Neural crest cell (in vitro differentiated cells): ENCODE measurements at regions not wholly inside any gene's neighbourhood (a gene's known extent, or its start where the extent isn't known, plus 50 kb on each side); places are given as distances from the start of the nearest gene placed in this dataset.

Experiments used
- DNase-seq: peaks from one replicate; pipeline ENCODE4 v3.0.0; 2021; ENCODE audit warnings: low read depth, mixed read lengths, low spot score
- H3K27ac Mint-ChIP-seq: one replicate; pipeline ENCODE4 v1.8.0; 2021; ENCODE audit warnings: mild to moderate bottlenecking, mixed read lengths; ENCODE audit not compliant: unreplicated experiment
- H3K27me3 Mint-ChIP-seq: 2 replicates; pipeline ENCODE4 v1.8.0; 2021; ENCODE audit warnings: low read depth, mild to moderate bottlenecking, mixed read lengths
- H3K36me3 Mint-ChIP-seq: 2 replicates; pipeline ENCODE4 v1.8.0; 2021; ENCODE audit warnings: low read depth, mild to moderate bottlenecking, mixed read lengths
- H3K4me1 Mint-ChIP-seq: 2 replicates; pipeline ENCODE4 v1.8.0; 2021; ENCODE audit warnings: mixed read lengths
- H3K4me3 Mint-ChIP-seq: one replicate; pipeline ENCODE4 v1.8.0; 2021; ENCODE audit warnings: mild to moderate bottlenecking, mixed read lengths
- H3K9me3 Mint-ChIP-seq: 2 replicates; pipeline ENCODE4 v1.8.0; 2021; ENCODE audit warnings: mixed read lengths
- TF ChIP-seq, protein P1 (sequence below): fragments of 200-600 bp; sonication (generic); conservative IDR thresholded peaks from 2 replicates; pipeline ENCODE4 v1.5.0; 2021; ENCODE audit warnings: antibody characterized with exemption, mild to moderate bottlenecking

DNA sequence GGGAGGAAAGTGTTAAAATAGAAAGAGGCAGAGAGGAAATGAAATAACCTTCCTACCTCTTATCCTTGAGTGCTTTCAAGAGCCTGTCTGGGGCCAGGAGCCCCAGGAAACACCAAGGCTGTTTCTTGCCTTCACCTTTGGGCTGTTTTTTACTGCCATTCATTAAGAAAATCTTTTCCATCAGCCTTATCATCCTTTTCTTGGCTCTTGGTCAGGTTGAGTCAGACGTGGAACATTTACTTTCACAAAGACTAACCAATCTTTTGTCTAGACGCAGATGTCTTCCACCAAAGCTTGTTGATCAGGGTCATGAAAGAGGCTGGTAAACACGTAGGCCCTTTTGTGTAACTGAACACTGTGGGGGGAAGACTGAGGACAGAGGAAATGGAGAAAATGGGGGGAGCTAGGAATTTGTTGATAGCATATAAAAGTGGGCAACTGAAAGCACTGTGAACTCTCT is 151.0 kb upstream of the THBS1 start:
- Mint-ChIP-seq H3K27ac (peak overlapping the region; percentile 82), H3K36me3 (no peaks in the 10 kb centered on the region), H3K4me1 (peaks cover 22% of the 10 kb centered on the region), H3K9me3 (peaks cover 7% of the 10 kb centered on the region), H3K27me3 (no peaks in the 10 kb centered on the region), H3K4me3 (no peak overlapping the region)
- TF ChIP-seq, protein P1, sequence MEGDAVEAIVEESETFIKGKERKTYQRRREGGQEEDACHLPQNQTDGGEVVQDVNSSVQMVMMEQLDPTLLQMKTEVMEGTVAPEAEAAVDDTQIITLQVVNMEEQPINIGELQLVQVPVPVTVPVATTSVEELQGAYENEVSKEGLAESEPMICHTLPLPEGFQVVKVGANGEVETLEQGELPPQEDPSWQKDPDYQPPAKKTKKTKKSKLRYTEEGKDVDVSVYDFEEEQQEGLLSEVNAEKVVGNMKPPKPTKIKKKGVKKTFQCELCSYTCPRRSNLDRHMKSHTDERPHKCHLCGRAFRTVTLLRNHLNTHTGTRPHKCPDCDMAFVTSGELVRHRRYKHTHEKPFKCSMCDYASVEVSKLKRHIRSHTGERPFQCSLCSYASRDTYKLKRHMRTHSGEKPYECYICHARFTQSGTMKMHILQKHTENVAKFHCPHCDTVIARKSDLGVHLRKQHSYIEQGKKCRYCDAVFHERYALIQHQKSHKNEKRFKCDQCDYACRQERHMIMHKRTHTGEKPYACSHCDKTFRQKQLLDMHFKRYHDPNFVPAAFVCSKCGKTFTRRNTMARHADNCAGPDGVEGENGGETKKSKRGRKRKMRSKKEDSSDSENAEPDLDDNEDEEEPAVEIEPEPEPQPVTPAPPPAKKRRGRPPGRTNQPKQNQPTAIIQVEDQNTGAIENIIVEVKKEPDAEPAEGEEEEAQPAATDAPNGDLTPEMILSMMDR = no peak
- DNase-seq = no peak

DNA sequence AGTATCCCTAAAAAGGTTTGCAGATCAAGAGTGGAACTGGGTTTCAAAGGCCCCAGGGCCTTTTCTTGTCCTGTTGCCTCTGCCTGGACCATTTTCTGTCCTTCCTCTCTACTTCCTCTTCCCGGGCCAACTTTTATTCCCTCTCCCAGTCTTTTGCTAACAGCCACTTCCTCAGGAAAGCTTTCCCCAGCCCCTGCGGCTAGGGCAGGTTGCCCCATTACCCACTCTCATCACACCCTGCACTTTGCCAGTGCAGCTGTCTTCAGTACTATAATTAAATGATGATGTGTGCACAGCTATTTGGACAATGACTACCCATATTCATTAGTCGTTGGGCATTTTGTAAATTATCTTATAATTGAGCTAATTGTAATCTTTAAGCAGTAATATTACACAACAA is 150.5 kb upstream of the THBS1 start:
- H3K27me3 Mint-ChIP-seq = no peaks in the 10 kb centered on the region
- H3K9me3 Mint-ChIP-seq = peaks cover 7% of the 10 kb centered on the region
- no peaks in the 10 kb centered on the region for H3K36me3 Mint-ChIP-seq
- DNase-seq = no peak
- no peak overlapping the region for H3K4me3 Mint-ChIP-seq
- TF ChIP-seq, protein P1 = no peak
- H3K4me1 Mint-ChIP-seq = peaks cover 22% of the 10 kb centered on the region
- H3K27ac Mint-ChIP-seq = no peak overlapping the region

DNA sequence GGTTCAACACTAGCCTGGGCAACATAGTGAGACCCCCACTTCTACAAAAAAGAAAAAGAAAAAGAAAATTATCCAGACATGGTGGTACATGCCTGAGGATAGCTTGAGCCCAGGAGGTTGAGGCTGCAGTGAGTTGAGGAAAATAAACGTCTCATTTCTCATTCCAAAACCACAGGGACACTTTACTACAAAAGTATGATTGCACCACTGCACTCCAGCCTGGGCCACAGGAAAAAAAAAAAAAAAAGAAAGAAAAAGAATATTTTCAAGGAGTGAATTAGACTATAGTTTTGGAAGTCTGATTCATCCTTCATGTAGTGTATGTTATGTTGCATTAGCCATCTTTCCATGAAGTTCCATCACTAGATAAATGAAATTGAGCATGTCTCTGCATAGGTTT is 149.5 kb upstream of the THBS1 start:
- Mint-ChIP-seq H3K36me3 (no peaks in the 10 kb centered on the region), H3K4me3 (no peak overlapping the region), H3K27ac (no peak overlapping the region), H3K4me1 (peaks cover 22% of the 10 kb centered on the region), H3K27me3 (no peaks in the 10 kb centered on the region), H3K9me3 (peaks cover 7% of the 10 kb centered on the region)
- TF ChIP-seq, protein P1 = no peak
- no peak for DNase-seq

DNA sequence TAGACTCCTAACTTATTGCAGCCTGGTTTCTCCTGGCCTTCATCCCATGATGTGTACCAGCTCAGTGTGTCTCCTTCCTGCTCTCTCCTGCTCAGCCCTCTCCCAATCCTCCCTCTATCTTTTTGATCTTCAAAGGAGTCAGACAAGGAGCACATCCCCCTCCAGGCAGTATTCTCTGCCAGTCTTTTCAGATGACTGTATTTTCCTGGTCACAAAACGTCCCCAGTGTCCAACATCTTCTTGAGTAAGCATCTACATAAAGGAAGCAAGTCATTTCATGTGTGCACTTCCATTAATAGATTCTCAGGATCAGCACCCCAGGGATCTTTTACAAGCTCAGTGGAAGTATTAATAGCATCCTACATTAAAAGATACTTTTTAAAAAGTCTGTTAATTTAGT is 148.9 kb upstream of the THBS1 start:
- Mint-ChIP-seq H3K4me3 (no peak overlapping the region), H3K4me1 (peaks cover 20% of the 10 kb centered on the region)

DNA sequence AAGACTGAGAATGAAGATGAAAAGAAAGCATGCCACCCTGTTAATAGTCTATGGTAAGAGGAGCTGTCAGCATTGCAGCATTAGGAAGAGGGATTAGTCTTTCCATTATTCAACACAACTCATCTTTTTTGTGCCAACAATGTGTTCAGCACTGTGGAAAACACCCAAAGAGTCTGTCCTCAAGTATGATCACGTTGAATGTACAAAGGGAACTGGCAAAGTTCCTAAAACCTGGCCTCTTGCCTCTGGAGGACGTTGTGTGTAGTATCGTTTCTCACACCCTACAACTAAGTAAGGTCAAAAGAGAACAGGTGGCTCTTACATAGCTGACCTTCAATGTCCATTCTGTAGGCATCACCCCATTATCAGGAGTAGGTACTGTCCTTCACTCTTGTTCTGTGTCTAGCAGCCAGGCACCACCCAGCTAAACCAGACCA is 147.9 kb upstream of the THBS1 start:
- H3K27me3 Mint-ChIP-seq = no peaks in the 10 kb centered on the region
- peaks cover 18% of the 10 kb centered on the region for H3K4me1 Mint-ChIP-seq
- no peaks in the 10 kb centered on the region for H3K36me3 Mint-ChIP-seq
- no peak for DNase-seq
- TF ChIP-seq, protein P1 = no peak
- H3K9me3 Mint-ChIP-seq = peaks cover 7% of the 10 kb centered on the region
- H3K4me3 Mint-ChIP-seq = no peak overlapping the region
- no peak overlapping the region for H3K27ac Mint-ChIP-seq

More for the DNA sequence above, 148.9 kb upstream of the THBS1 start:
- H3K9me3 Mint-ChIP-seq = peaks cover 7% of the 10 kb centered on the region
- TF ChIP-seq, protein P1 = no peak
- H3K27ac Mint-ChIP-seq = no peak overlapping the region
- H3K27me3 Mint-ChIP-seq = no peaks in the 10 kb centered on the region
- no peaks in the 10 kb centered on the region for H3K36me3 Mint-ChIP-seq
- DNase-seq = no peak

DNA sequence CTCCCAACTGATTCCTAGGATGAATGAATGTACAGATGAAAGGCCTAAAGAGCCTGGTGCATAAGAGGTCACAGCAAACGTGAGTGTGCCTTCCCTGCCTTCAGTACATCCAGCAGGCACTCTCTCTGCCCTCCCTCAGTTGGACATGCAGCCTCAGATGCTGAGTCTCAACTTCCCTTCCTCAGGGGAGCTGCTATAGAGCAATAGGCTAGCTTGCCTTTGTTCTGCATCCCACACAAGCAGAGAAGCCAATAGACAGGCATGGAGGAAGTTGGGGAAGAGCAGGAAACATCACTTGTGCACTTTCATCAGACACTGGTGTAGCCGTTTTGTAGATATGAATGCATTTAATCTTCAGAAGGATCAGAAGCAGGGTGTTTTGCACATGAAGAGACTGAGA is 147.5 kb upstream of the THBS1 start:
- Mint-ChIP-seq H3K9me3 (peaks cover 5% of the 10 kb centered on the region), H3K36me3 (no peaks in the 10 kb centered on the region), H3K4me3 (no peak overlapping the region), H3K4me1 (peaks cover 18% of the 10 kb centered on the region), H3K27me3 (no peaks in the 10 kb centered on the region), H3K27ac (no peak overlapping the region)
- DNase-seq = no peak
- TF ChIP-seq, protein P1 = no peak
